HEK293 (cell line): ENCODE measurements at regions not wholly inside any gene's neighbourhood (a gene's known extent, or its start where the extent isn't known, plus 50 kb on each side); places are given as distances from the start of the nearest gene placed in this dataset.

Experiments used
- CTCF ChIA-PET: fragments of 350-600 bp; formaldehyde crosslinking; extraction: SDS; loops from one replicate; lab custom pipeline; 2021; ENCODE audit warnings: antibody characterized with exemption; lab: Yijun Ruan, JAX
- POLR2A ChIA-PET: fragments of 300-600 bp; formaldehyde crosslinking; extraction: SDS; loops from one replicate; lab custom pipeline; 2020; ENCODE audit warnings: antibody characterized with exemption, inconsistent platforms; lab: Yijun Ruan, JAX
- H3K27ac ChIP-seq: fragments of 200-500 bp; sonication (Bioruptor generic); 2 replicates; pipeline ENCODE4 v1.5.1; 2014; ENCODE audit warnings: low read depth, low read length, control low read depth, inconsistent platforms; ENCODE audit errors: extremely low read depth
- H3K36me3 ChIP-seq, 2 experiments: fragments of 200-500 bp in 1 of 2; sonication (Bioruptor generic) in 1 of 2; 1 replicate in 1 of 2; 2 replicates in 1 of 2; pipeline ENCODE4 v1.5.1; 2014 to 2017; ENCODE audit warnings: inconsistent platforms in 2 of 2, low read length in 2 of 2; ENCODE audit not compliant: control insufficient read depth in 2 of 2, insufficient read depth in 1 of 2
- H3K4me1 ChIP-seq: fragments of 200-500 bp; sonication (Bioruptor generic); 2 replicates; pipeline ENCODE4 v1.5.1; 2014; ENCODE audit warnings: mild to moderate bottlenecking, low read length, inconsistent platforms; ENCODE audit not compliant: control insufficient read depth, insufficient read depth
- H3K4me3 ChIP-seq: 2 replicates; pipeline ENCODE4 v1.5.1; 2011; ENCODE audit warnings: low read depth, mild to moderate bottlenecking, control low read depth, low read length, moderate library complexity
- H3K9me3 ChIP-seq: fragments of 200-500 bp; sonication (Bioruptor generic); 2 replicates; pipeline ENCODE4 v1.5.1; 2014; ENCODE audit warnings: low read depth, low read length, inconsistent platforms; ENCODE audit not compliant: control insufficient read depth, insufficient read depth
- ATF2 ChIP-seq: fragments of 450-650 bp; formaldehyde crosslinking; IDR thresholded peaks from 2 replicates; pipeline ENCODE4 v1.5.1; 2016; ENCODE audit warnings: missing biosample characterization, missing genetic modification characterization, low read depth
- HIC1 ChIP-seq: fragments of 450-650 bp; formaldehyde crosslinking; IDR thresholded peaks from 2 replicates; pipeline ENCODE4 v1.5.1; 2016; ENCODE audit warnings: missing biosample characterization, missing genetic modification characterization
- HOXA7 ChIP-seq: sonication (generic); formaldehyde crosslinking; IDR thresholded peaks from 2 replicates; pipeline ENCODE4 v1.8.1; 2022; ENCODE audit warnings: missing genetic modification reagents, borderline replicate concordance
- KLF17 ChIP-seq: fragments of 450-650 bp; formaldehyde crosslinking; IDR thresholded peaks from 2 replicates; pipeline ENCODE4 v1.5.1; 2016; ENCODE audit warnings: missing biosample characterization, missing genetic modification characterization
- ZBTB1 ChIP-seq: fragments of 450-650 bp; formaldehyde crosslinking; IDR thresholded peaks from 2 replicates; pipeline ENCODE4 v1.5.1; 2016; ENCODE audit warnings: missing biosample characterization, missing genetic modification characterization
- ZBTB44 ChIP-seq: fragments of 450-650 bp; IDR thresholded peaks from 2 replicates; pipeline ENCODE4 v1.5.1; 2018; ENCODE audit warnings: missing biosample characterization, mild to moderate bottlenecking, missing genetic modification characterization
- ZFP69B ChIP-seq: fragments of 450-650 bp; formaldehyde crosslinking; IDR thresholded peaks from 2 replicates; pipeline ENCODE4 v1.5.1; 2016; ENCODE audit warnings: missing biosample characterization, missing genetic modification characterization
- ZNF169 ChIP-seq: fragments of 450-650 bp; formaldehyde crosslinking; IDR thresholded peaks from 2 replicates; pipeline ENCODE4 v1.5.1; 2016; ENCODE audit warnings: missing biosample characterization, missing genetic modification characterization
- ZNF184 ChIP-seq: fragments of 450-650 bp; IDR thresholded peaks from 2 replicates; pipeline ENCODE4 v1.5.1; 2018; ENCODE audit warnings: missing biosample characterization, mild to moderate bottlenecking, missing genetic modification characterization
- ZNF211 ChIP-seq: fragments of 450-650 bp; formaldehyde crosslinking; IDR thresholded peaks from 2 replicates; pipeline ENCODE4 v1.5.1; 2016; ENCODE audit warnings: low read depth, missing biosample characterization, missing genetic modification characterization
- ZNF302 ChIP-seq: fragments of 450-650 bp; formaldehyde crosslinking; IDR thresholded peaks from 2 replicates; pipeline ENCODE4 v1.5.1; 2016; ENCODE audit warnings: missing biosample characterization, missing genetic modification characterization, low read depth
- ZNF311 ChIP-seq: fragments of 450-650 bp; formaldehyde crosslinking; IDR thresholded peaks from 2 replicates; pipeline ENCODE4 v1.5.1; 2017; ENCODE audit warnings: missing biosample characterization, missing genetic modification characterization, borderline replicate concordance
- ZNF362 ChIP-seq: fragments of 450-650 bp; formaldehyde crosslinking; IDR thresholded peaks from 2 replicates; pipeline ENCODE4 v1.5.1; 2016; ENCODE audit warnings: missing biosample characterization, missing genetic modification characterization
- ZNF473 ChIP-seq: fragments of 450-650 bp; formaldehyde crosslinking; IDR thresholded peaks from 2 replicates; pipeline ENCODE4 v1.5.1; 2017; ENCODE audit warnings: missing biosample characterization, missing genetic modification characterization
- ZNF501 ChIP-seq: fragments of 450-650 bp; formaldehyde crosslinking; IDR thresholded peaks from 2 replicates; pipeline ENCODE4 v1.5.1; 2016; ENCODE audit warnings: missing biosample characterization, missing genetic modification characterization
- ZNF518A ChIP-seq: fragments of 450-650 bp; formaldehyde crosslinking; conservative IDR thresholded peaks from 2 replicates; pipeline ENCODE4 v1.5.1; 2016; ENCODE audit warnings: low read depth, missing biosample characterization, missing genetic modification characterization
- ZNF530 ChIP-seq: fragments of 450-650 bp; formaldehyde crosslinking; IDR thresholded peaks from 2 replicates; pipeline ENCODE4 v1.5.1; 2016; ENCODE audit warnings: low read depth, missing biosample characterization, missing genetic modification characterization
- ZNF560 ChIP-seq: fragments of 450-650 bp; formaldehyde crosslinking; IDR thresholded peaks from 2 replicates; pipeline ENCODE4 v1.5.1; 2017; ENCODE audit warnings: missing biosample characterization, missing genetic modification characterization, borderline replicate concordance
- ZNF621 ChIP-seq: fragments of 450-650 bp; formaldehyde crosslinking; IDR thresholded peaks from 2 replicates; pipeline ENCODE4 v1.5.1; 2017; ENCODE audit warnings: missing biosample characterization, missing genetic modification characterization
- ZNF664 ChIP-seq: fragments of 450-650 bp; formaldehyde crosslinking; IDR thresholded peaks from 2 replicates; pipeline ENCODE4 v1.5.1; 2016; ENCODE audit warnings: missing biosample characterization, missing genetic modification characterization
- ZNF747 ChIP-seq: fragments of 450-650 bp; formaldehyde crosslinking; IDR thresholded peaks from 2 replicates; pipeline ENCODE4 v1.5.1; 2016; ENCODE audit warnings: missing biosample characterization, missing genetic modification characterization
- ZNF830 ChIP-seq: fragments of 450-650 bp; IDR thresholded peaks from 2 replicates; pipeline ENCODE4 v1.5.0; 2018; ENCODE audit warnings: missing biosample characterization, missing genetic modification characterization, low read depth, mild to moderate bottlenecking, moderate library complexity
- ZSCAN23 ChIP-seq: fragments of 450-650 bp; formaldehyde crosslinking; IDR thresholded peaks from 2 replicates; pipeline ENCODE4 v1.5.1; 2016; ENCODE audit warnings: missing biosample characterization, missing genetic modification characterization

GRCh38 chr4:141328560-141329173, 108.0 kb downstream of the ZNF330 start:
- H3K9me3 ChIP-seq, result no peaks in the 10 kb centered on the region
- H3K4me3 ChIP-seq, result no peak overlapping the region
- ChIA-PET POLR2A (no interaction called here), CTCF (no interaction called here)
- no peak overlapping the region for H3K27ac ChIP-seq
- no peaks in the 10 kb centered on the region for H3K36me3 ChIP-seq
- no peaks in the 10 kb centered on the region for H3K4me1 ChIP-seq
- TF ChIP-seq ZBTB44 (tag by site-specific recombination), result no peak
- TF ChIP-seq ZNF473 (tag by site-specific recombination), result no peak
- TF ChIP-seq ZNF501 (tag by site-specific recombination), result no peak
- TF ChIP-seq ZNF184 (tag by site-specific recombination), result no peak
- TF ChIP-seq ZNF747, result no peak
- no peak for TF ChIP-seq ZNF211 (tag by site-specific recombination)
- TF ChIP-seq ATF2, result no peak
- no peak for TF ChIP-seq ZNF621 (tag by site-specific recombination)

GRCh38 chr4:141329174-141329569, 108.5 kb downstream of the ZNF330 start:
- Histone ChIP-seq H3K27ac (no peak overlapping the region), H3K36me3 (no peaks in the 10 kb centered on the region), H3K9me3 (no peaks in the 10 kb centered on the region), H3K4me1 (no peaks in the 10 kb centered on the region), H3K4me3 (no peak overlapping the region)
- POLR2A ChIA-PET, result no interaction called here
- CTCF ChIA-PET, result no interaction called here
- TF ChIP-seq ZNF311 (tag by site-specific recombination), result no peak
- TF ChIP-seq ZNF664, result no peak
- TF ChIP-seq ZNF560 (tag by site-specific recombination), result no peak
- TF ChIP-seq ZNF518A (tag by site-specific recombination), result no peak
- TF ChIP-seq ZFP69B (tag by site-specific recombination), result no peak
- TF ChIP-seq ZBTB1, result no peak
- TF ChIP-seq ZNF530 (tag by site-specific recombination), result no peak
- TF ChIP-seq ZNF302 (tag by site-specific recombination), result no peak
- TF ChIP-seq KLF17 (tag by site-specific recombination), result no peak
- no peak for TF ChIP-seq ZNF169 (tag by site-specific recombination)
- no peak for TF ChIP-seq ZNF362
- TF ChIP-seq ZNF830, result no peak
- TF ChIP-seq HIC1 (tag by site-specific recombination), result no peak
- no peak for TF ChIP-seq HOXA7 (CRISPR knock-in tag)
- TF ChIP-seq ZSCAN23 (tag by site-specific recombination), result no peak
